Heart left ventricle (tissue), 13 donors: ENCODE measurements at regions not wholly inside any gene's neighbourhood (a gene's known extent, or its start where the extent isn't known, plus 50 kb on each side); places are given as distances from the start of the nearest gene placed in this dataset.

Experiments used
- CTCF ChIP-seq, 12 donors: fragments of 200-600 bp; sonication (generic) in 4 of 12; IDR thresholded peaks; one replicate each; pipeline versions ENCODE4 v1.5.0 to v1.8.0; 2018 to 2022; ENCODE audit warnings: antibody characterized with exemption in 12 of 12, mild to moderate bottlenecking in 5 of 12
- POLR2A ChIP-seq, 2 donors: fragments of 450-650 bp; IDR thresholded peaks; one replicate each; pipeline ENCODE4 v1.6.1; 2017; ENCODE audit warnings: antibody characterized with exemption in 2 of 2, mild to moderate bottlenecking in 2 of 2, moderate library complexity in 2 of 2
- donor health status: ischemic (EF 13 %, LVEDD 7.1; RV severe dilation, severe dysfunction).
- donor health status: DM: no; HTN: yes; CAD: no.
- donor health status: DM: no; HTN: no; CAD: no.
- donor health status: ischemic (EF 25% LVEDD 6.9; RV normal size, moderate dysfunction).
- donor health status: ischemic (EF 25% LVEDD 5.7; RV mildly dilated, moderate dysfunction).
- donor health status: ischemic (EF 35%, LVEDD 5.7; RV mildly dilated, moderate dysfunction).
- donor health status: nonischemic (EF 11% LVEDD 7.7; RV severe dilation, severe dysfunction).
- donor health status: DM: yes; HTN: yes; CAD: no.
- donor health status: PGD.
- donor health status: ischemic (EF 29% LVEDD 5.4; RV normal size, mild dysfunction).
- donor health status: nonischemic (EF 23%, LVEDD 6.1; RV moderate dilation, normal function).

- TF ChIP-seq CTCF (IDR thresholded peaks at IDR 0.05) (no peak), POLR2A (IDR thresholded peaks at IDR 0.05) (no peak)
These were observed 685.3 kb downstream of the TRIML1 start for GRCh38 chr4:188824553-188824952.
